NOMO-1 treated with dmso at 0.1 percent for 144 hours (cell line): ENCODE measurements at regions not wholly inside any gene's neighbourhood (a gene's known extent, or its start where the extent isn't known, plus 50 kb on each side); places are given as distances from the start of the nearest gene placed in this dataset.
"Not testable (repeated sequence)": the region's sequence is repeated elsewhere in the genome, so short reads cannot be mapped to it uniquely, and the experiment has no call there.

Experiments used
- DNase-seq: peaks from one replicate; lab custom pipeline; 2025; ENCODE audit not compliant: unreplicated experiment; lab: John Stamatoyannopoulos, UW

DNA sequence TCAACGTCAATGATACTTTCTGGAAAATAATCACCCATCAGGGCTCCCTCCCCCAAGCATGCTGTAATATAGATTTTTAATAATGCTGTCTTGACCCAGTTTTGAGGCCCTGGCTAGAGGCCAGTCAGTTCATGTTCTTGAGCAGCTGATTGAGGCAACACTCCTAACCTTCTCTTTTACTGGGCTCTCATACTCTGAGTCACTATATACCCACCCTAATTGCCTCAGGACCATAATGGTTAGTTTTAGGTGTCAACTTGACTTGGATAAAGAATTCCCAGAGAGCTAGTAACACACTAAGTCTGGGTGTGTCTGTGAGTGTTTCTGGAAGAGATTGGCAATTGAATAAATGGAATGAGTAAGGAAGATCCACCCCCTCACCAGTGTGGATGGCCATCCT is 527.0 kb upstream of the ATP2B1 start:
- no peak for DNase-seq

DNA sequence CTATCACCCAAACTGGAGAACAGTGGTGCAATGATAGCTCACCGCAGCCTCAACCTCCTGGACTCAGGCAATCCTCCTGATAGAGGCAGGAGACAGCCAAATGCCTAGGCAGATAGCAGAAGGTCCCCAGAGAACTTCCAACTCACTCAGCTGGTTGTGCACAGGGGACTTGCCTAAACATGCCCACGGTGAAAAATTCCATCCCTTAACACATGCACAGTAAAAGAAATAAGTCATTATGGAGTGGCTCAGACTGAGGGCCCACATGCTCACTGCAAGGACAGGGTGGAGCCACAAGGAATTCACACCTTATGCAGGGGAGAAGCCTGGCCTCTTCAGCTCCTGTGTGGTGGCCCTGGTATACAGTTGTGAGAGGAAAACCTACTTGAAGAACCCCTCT is 525.8 kb upstream of the ATP2B1 start:
- no peak for DNase-seq

DNA sequence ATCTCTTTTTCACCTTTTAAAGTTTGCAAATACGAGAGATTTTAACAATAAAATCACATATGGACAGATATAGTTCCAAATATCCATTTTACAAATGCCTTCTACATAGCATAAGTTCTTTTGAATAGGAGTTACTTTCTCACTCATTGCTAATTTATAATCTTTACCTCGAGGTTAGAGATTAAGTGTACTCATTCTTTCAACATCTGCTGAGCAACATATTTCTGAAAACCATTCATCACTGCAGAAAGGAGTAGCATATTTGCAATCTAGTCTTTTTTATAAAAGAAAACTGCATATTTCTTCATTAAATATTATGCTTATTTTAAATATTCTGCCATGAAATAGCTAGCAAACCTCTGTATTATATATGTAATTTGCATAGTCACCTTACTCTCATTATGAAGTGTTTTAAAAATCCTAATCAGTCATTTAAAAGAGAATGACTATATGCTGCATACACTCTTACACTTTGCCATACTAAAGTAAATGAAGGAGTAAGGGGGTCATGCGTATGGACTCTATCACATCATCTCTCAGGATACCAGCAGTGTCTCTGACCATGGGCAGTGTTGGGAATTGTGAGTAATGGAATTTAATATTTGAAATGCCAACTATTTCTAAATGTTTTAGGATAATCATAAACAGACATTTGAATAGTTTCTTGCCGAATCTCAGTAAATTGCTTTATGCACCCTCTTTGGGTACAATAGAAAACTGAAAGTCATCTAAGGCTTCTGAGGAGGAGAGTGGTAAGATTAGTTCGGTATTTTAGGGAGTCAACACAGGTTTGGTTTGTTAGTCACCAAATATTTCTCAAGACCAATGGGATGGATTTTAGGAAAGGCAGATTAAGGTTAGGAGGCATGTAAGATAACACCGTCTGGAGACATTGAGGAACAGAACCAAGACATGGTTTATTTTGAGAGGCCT is 524.8 kb upstream of the ATP2B1 start:
- no peak for DNase-seq

DNA sequence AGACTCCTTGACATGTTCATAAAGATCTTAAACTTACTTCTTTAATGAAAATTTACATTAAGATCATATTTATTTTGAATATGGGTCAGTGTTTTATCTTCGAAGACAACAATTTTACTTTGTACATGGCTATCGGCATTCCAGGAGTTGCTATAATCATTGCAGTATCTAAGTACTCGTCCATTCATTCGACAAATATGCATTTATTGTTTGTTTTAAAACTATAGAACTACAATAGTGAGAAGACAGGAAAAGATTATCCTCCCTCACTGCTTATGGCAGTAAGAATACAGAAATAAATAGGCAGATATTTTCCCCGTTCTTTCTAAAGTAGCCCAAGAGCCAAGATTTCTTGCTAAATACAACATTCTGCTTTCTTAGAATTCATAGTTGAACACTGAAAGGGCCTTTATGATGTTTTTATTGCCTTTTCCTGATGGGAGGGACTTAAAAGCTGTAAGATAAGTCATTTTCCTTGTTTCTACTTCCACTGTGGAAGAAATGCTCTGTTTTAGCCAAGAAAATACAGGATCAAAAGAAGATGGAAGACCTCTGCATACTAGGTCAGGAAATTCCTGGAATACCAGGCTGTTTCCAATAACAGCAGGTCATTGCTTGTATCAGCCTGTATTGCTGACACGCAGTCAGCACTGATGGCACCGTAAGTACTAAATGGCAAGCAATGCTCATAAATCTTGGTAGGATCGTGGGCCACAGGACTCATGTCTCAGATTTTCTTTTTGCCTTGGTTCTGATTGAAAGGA is 521.0 kb upstream of the ATP2B1 start:
- no peak for DNase-seq

DNA sequence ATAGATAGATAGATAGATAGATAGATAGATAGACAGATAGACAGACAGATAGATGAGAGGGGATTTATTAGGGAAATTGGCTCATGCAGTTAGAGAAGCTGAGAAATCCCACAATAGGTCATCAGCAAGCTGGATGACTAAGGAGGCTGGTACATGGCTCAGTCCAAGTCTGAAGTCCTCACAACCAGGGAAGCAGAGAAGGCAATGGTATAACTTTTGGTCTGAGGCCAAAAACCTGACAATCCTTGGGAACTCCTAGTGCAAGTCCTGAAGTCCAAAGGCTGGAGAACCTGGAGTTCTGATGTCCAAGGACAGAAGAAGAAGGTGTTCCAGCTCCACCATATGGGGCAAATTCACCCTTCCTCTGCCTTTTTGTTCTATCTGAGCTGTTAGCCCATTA is 517.6 kb upstream of the ATP2B1 start:
- DNase-seq: no peak

DNA sequence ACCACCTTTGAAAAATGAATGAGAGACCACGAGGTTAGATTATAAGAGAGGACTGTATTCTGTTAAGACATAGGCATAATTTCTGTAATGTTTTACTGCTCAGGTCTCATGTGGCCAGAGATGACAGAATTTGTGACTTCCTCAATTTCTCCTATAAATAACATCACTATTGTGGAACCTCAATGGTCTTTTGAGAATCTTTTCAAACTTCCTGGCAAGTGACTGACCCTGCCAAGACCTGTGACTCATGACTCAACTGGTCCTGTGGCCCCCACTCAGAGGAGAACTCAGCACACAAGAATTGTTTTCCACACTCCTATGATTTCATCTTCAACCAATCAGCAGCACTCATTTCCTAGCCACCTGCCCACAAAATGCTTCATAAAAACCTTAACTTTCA is 508.2 kb upstream of the ATP2B1 start:
- DNase-seq: peak; percentile 72

DNA sequence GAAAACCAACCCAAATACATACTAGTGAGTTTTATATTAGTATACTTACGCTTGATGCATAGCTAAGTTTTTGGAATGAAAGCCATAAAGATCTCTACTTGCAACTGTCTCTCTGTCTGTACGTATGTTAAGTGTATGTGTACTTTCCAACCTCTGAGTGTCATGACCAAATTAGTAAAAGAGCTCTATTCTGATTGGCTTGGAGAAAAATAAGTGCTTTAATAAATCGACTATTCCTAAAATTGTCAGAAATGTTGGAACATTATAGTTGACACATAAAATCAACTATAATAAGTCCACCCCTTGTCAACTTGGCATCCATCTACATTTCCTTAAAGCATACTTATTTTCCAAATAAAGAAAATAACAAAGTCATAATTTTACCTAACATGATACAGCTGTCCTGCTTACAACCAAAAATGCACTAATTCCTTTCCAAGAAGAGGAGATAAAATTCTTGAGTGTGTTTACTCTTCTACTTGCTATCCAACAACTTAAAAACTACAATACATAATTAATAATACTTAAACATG is 507.4 kb upstream of the ATP2B1 start:
- DNase-seq: no peak

DNA sequence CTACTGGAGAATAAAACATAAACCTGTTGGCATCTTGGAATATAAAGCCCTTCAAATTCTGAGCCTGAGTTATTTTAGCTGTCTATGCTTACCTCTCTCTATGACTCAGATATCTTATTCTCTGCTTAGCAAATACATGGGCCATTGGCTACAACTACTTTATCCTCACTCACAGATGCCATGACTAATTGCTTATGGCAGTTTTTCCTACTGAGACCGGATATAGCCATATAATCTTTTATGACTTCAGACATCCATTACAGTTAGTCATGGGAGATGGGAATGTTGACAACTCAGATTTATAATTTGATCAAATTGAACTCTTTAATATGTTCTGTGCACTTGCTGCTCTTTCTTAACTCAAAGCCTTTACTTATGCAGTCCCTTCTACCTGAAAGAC is 502.4 kb upstream of the ATP2B1 start:
- no peak for DNase-seq

DNA sequence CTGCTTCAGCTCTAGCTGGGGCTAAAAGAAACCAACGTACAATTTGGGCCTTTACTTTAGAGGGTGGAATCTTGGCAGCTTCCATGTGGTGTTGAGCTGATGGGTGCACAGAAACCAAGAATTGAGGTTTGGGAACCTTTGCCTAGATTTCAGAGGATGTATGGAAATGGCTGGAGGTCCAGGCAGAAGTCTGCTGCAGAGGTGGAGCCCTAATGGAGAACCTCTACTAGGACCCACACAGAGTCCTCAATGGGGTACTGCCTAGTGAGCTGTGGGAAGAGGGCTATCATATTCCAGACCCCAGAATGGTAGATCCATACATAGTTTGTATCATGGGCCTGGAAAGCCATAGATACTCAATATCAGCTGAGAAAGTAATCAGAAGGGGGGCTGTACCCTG is 500.4 kb upstream of the ATP2B1 start:
- DNase-seq: no peak

DNA sequence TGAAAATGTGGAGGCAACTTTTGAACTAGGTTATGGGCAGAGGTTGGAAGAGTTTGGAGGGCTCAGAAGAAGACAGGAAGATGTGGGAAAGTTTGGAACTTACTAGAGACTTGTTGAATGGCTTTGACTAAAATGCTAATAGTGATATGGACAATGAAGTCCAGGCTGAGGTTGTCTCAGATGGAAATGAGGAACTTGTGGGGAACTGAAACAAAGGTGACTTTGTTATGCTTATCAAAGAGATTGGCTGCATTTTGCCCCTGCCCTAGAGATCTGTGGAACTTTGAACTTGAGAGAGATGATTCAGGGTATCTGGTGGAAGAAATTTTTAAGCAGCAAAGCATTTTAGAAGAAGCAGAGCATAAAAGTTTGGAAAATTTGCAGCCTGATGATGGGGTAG is 499.7 kb upstream of the ATP2B1 start:
- not testable (repeated sequence) for DNase-seq

DNA sequence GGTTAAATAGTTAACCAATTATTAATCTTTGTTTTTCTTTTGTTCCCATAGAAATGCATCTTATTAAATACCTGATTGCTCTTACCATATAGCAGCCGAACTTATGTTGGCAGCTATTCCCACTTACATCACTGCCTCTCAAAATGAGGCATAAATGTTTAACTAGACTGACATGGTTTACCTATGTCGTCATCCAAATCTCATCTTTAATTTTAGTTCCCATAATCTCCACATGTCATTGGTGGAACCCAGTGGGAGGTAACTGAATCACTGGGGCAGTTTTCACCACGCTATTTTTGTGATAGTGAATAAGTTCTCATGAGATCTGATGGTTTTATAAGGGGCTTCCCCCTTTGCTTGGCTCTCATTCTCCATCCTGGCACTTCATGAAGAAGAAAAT is 499.2 kb upstream of the ATP2B1 start:
- DNase-seq: no peak

DNA sequence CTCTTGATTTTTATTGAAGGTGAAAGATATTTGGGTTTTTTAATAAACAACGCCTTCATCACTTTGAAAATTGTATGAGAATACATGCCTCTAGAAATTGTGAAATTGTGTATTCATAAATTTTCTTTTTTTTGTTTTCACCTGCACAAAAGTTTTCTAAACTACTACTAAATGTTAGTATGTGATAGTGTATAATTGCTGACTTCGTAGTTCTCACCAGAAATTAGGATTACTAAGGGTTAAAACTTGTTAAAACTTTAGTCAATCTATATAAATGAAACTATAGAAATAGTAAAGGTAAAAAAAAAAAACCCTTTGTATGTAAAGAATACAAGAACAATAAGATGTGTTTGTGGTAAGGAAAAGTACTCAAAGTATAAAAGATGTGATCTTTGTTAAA is 496.5 kb upstream of the ATP2B1 start:
- no peak for DNase-seq

DNA sequence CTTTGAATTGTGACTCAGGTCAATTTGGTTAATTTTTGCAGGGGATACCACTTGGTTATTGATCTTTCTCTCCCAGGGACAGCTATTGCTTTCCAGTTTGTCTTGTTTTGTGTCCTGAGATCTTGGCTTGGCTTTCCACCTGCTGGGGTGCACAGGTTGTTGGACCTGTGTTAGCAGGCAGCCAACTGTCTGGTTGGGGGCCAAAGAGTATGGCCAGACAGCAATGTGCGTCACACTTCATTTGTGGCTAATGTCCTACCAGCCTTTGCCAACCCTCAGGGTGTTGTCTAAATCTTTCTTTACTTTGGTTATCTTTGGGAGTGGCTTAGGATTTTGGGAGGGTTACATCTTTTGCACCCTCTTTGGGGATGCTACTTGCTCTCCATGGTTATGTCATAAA is 494.9 kb upstream of the ATP2B1 start:
- DNase-seq: no peak

DNA sequence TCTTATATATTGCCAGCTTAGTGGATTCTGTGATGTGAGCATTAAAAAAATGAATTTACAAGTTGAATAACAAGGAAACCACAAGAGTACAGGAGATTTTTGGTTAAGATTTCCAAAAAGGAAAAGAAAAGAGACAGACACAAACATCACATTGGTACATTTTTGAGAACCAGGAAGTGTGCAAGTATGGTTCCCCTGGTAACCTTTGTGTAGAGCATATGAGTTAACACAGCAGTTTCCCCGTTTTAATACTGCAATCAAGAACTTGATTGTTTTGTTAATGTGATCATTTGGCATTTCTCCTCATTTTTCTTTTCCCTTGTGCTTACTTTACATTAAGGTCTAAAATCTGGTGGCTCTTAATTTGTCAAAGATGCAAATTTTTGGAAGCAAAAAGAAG is 490.4 kb upstream of the ATP2B1 start:
- no peak for DNase-seq

DNA sequence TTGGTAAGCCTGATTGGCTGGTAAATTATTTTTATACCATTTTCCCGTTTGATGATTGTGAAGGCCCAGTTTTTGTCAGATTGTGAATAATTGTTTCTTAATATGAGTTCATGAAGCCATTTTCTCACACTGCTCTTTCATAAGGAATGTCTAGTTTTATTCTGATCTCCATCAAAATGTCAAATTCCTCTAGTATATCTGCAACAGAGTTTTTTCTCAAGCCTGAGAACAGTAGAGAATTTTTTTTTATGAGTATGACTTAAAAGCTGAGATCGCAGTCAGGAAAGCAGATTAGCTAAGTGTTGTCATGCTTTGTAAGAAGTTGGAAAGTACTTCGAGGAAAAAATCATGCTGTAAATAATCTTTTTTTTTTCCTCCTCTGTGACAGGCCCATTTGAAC is 484.9 kb upstream of the ATP2B1 start:
- DNase-seq: no peak

DNA sequence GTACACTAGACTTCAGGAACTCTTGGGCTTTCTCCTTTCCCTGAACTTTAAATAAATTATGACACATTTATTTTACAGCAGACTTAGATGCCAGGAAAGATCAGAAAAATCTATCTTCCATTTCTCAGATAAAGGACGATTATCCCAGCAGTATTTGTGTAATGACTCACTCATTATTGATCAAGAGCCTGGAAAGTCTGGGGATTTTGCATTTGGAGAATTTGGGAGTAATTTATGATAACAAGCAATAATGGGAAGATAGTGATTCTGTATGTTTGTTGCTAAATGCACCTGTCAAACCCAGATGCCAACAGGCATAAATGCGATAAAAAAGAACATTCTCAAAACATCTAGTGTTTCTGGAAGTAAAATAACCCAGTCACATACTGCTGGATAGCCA is 480.2 kb upstream of the ATP2B1 start:
- DNase-seq: no peak

DNA sequence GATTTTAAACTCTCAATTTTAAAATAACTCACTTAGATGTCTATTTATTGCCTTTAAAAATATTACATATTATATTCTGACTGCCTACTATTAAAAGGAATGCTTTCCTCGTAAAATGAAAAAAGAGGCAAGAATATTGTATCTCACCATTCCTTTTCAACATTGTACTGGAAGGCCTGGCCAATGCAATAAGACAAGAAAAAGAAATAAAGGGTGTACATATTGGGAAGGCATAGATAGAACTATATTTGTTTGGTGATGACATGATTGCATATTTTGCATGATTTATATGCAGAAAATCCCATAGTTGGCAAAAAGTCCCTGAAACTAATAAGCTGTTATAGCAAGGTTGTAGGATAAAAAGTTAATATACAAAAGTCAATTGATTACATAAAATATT is 474.6 kb upstream of the ATP2B1 start:
- no peak for DNase-seq

DNA sequence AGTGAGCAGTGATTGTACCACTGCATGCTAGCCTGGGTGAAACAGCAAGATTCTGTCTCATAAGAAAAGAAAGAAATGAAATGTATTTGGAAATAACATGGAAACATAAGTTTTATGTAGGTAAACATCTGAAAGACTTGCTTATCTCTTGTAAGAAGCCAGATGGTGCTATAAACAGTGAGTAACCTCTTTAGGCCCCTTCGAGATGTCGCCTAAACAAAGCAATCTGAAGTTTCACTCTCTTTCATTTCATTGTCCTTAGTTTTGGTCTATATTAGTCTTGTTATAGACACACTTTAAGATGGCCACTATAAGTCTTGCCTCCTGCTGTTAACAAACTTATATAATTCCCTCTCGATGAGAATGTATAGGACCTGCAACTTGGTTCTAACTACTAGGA is 472.6 kb upstream of the ATP2B1 start:
- no peak for DNase-seq

DNA sequence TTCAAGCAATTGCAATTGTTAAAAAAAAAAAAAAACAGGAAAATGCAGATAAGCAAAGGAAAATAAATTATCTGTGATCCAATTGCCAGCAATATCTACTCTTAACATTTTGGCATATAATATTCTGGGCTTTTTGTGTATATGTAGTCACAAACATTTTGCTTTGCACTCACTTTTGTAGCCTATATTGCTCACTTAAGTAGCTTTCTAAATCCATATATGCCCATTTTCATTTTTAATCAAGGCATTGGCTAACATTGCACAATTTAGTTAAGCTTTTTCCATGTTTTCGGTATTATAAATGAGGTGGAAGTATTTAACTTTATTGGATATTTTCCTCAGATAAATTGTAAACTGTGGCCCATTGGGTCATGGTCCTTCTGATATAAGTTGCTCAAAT is 466.3 kb upstream of the ATP2B1 start:
- DNase-seq: no peak

DNA sequence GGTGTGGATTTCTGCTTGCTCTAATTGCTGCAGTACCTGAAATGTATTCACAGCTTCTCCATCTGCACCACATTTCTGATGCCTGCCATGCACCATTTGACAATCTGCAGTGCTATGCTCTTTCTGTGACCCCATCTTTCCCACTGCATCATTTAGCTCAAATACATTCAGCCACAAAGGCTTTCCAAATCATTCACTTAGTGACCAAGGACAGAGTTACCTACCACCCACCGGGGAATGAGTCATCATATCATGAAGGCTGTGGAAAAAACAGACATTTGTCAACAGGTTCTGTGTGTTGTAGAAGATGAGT is 465.5 kb upstream of the ATP2B1 start:
- DNase-seq: no peak

DNA sequence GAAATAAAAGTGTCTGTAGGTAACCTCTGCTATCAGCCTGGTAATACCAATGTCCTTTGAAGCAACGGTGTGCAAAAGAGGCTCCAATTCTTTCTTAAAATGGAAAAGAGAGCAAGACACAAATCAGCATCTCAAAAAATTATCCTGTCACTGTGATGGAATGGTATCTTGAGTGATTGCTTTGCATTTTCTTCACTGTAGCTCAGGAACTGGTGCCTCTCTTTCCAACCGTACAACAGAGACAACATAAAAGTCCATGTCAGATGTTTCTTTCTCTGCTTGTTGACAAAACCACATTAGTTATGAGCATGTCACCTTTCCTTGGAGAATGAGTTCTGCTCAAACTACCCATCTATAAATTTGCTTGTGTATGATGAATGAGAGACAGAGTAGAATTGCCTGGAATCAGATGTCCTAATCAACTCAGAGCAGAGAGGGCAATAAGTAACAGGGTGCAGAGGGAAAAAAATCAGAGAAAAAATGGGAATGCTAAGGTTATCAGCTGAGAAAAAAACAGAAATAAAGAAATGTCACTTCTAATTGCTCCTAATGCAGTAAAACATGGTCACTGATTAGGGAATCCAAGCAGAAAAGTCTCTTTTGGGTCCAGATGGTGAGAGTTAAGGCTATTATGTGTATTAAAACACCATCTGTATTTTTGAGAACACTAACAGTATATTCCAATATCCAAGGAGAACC is 465.0 kb upstream of the ATP2B1 start:
- no peak for DNase-seq

DNA sequence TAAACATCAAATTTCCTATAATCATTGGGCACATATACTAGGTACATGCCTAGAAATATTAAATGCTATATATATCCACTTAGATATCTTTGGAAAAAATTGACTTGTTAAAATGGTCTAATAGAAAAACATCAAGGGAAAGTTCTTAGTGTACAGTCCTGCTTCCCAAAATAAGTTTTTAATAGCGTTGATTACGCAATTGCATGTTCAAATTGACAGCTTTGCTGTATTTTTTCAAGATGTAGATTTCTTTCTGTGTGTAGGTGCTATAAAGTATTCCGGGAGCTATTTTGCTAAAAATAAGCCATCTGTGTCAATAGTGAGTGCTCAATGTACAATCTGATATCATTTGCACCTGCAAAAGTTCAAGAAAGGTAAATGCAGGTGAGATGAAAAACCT is 463.9 kb upstream of the ATP2B1 start:
- DNase-seq: no peak
